ENCODE measurements at regions not wholly inside any gene's neighbourhood (a gene's known extent, or its start where the extent isn't known, plus 50 kb on each side); places are given as distances from the start of the nearest gene placed in this dataset.

DNA sequence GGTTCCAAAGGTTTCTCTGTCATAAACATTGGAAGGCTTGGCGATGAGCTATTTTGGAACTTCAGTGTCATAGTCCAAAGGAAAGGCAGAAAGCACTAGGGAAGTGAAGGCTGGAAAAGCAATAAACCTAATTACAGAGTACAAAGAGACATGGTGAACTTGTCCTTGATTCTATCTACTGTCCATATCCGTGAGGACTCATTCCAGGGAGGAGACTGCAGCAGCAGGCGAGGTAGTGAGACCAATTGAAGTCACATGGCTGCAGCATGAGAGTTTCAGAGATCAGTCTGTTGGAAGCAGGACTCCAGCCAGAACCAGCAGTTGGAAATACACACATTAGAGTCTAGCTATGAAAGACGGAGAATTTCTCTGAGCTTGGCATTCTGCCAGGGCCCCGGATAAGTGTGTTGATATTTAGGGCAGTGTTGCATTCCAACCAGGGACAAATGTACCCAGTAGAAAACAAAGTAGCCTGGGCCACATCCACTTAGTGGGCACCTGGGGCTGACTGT, 54.1 kb upstream of the ARHGAP42 start (continued):
- TF ChIP-seq ZNF747 (CRISPR knock-in tag; IDR thresholded peaks at IDR 0.05; ENCODE audit: borderline replicate concordance) (no peak), ZSCAN29 (CRISPR knock-in tag; conservative IDR thresholded peaks at IDR 0.05) (no peak)

DNA sequence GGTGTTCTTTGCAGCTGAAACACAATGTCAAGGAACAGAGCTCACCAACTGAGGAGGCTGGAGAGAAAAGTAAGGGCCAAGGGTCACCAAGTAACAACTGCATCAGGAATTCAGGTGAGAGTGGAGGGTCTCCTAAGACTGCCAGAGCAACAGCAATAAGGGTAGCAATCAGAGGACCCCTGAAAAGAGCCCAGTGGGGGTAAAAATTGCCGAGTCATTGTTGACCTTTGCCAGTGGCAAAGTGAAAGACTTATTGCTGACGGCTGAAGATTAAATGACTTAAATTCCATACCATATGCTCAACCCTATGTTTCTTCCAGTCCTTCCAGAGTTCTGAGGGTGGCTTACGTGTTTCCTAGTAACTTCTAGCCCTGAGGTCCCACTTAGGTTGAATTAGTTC, 51.9 kb upstream of the ARHGAP42 start:
- Histone ChIP-seq H3K4me1 (ENCODE audit: insufficient read depth, low read length) (peaks cover 19% of the 10 kb centered on the region), H3K27ac (ENCODE audit: extremely low read length, insufficient read depth, low read length) (no peak overlapping the region), H3K9ac (ENCODE audit: insufficient read depth, low read depth, low read length) (no peak overlapping the region), H4K20me1 (ENCODE audit: insufficient read depth, low read length) (no peaks in the 10 kb centered on the region), H2AFZ (ENCODE audit: low read length) (no peak overlapping the region), H3K4me2 (ENCODE audit: low read depth, low read length) (peak overlapping the region; percentile 5; the same call in 1 of the 2 replicates), H3K27me3 (ENCODE audit: control insufficient read depth in 1 of 2, insufficient read depth in 2 of 2, low read length in 2 of 2) (no peaks in the 10 kb centered on the region), H3K36me3 (replicated peaks in 1 of 2; ENCODE audit: control insufficient read depth in 1 of 2, insufficient read depth in 2 of 2, low read length in 2 of 2) (no peaks in the 10 kb centered on the region), H3K79me2 (ENCODE audit: insufficient read depth, low read length) (no peaks in the 10 kb centered on the region), H3K4me3 (replicated peaks in 1 of 3; ENCODE audit: insufficient read depth in 1 of 3, low read depth in 2 of 3, low read length in 3 of 3) (no peak overlapping the region), H3K9me3 (ENCODE audit: low read length) (no peaks in the 10 kb centered on the region)
- 3% methylated on average over 3 of the region's 3 CpGs for WGBS (ENCODE audit: low lambda C conversion rate)
- CTCF ChIA-PET (ENCODE audit: low intra/inter-chr PET ratio, low total read pairs) = no interaction called here
- ATAC-seq (no peak), DNase-seq (ENCODE audit: low spot score) (no peak), FAIRE-seq (no peak)
- in situ Hi-C loops (cut with HindIII; ENCODE audit: extremely low pct_ligation_motif_present, low pct_unique_long_range_greater_than_20kb) (no loop called here), intact Hi-C loops (cut with micrococcal nuclease; ENCODE audit: unreplicated experiment) (no loop called here)
- TF ChIP-seq ZNF75D (CRISPR knock-in tag; IDR thresholded peaks at IDR 0.05; ENCODE audit: borderline replicate concordance) (no peak), REXO4 (CRISPR knock-in tag; IDR thresholded peaks at IDR 0.05; ENCODE audit: borderline replicate concordance) (no peak), POLR2G (IDR thresholded peaks at IDR 0.05; ENCODE audit: low read depth, low read length) (no peak), NFE2L2 (IDR thresholded peaks at IDR 0.05; ENCODE audit: low read length) (peak; percentile 90), MAFK (conservative IDR thresholded peaks at IDR 0.05 in 1 of 2, IDR thresholded peaks at IDR 0.05 in 1 of 2; ENCODE audit: low read length in 2 of 2) (peak; percentile 38 to 53; a peak in 3 of 4 replicates), MAFF (IDR thresholded peaks at IDR 0.05; ENCODE audit: low read depth, low read length) (peak; percentile 27; the same call in 1 of the 2 replicates)
- POLR2A ChIA-PET = no interaction called here
- BruUV-seq (replicated peaks) = no TSS peak

DNA sequence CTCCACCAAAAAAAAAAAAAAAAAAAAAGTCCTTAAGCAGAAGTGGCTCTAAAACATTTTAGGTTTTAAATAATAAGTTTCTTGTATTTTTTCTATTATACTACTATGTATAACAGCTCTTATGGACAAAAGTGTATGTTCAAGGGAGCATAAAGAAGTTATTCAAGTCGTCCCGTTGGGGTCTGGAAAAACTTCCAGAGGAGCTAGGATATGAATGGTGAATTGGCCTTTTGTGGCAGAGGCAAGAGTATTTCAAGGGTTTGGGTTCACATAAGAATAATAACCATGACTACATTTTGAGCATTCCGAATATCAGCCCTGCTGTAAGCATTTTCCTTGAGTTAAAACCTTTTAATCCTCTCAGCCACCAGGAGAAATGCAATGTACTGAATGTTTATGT, 50.6 kb upstream of the ARHGAP42 start:
- H3K36me3 ChIP-seq (replicated peaks in 1 of 2; ENCODE audit: control insufficient read depth in 1 of 2, insufficient read depth in 2 of 2, low read length in 2 of 2) = no peaks in the 10 kb centered on the region
- BruUV-seq (replicated peaks) = no TSS peak
- H3K4me1 ChIP-seq (ENCODE audit: insufficient read depth, low read length) = peaks cover 19% of the 10 kb centered on the region
- H3K27me3 ChIP-seq (ENCODE audit: control insufficient read depth in 1 of 2, insufficient read depth in 2 of 2, low read length in 2 of 2) = no peaks in the 10 kb centered on the region
- no peak overlapping the region for H3K27ac ChIP-seq (ENCODE audit: extremely low read length, insufficient read depth, low read length)
- no peak overlapping the region for H3K9ac ChIP-seq (ENCODE audit: insufficient read depth, low read depth, low read length)
- intact Hi-C loops (cut with micrococcal nuclease; ENCODE audit: unreplicated experiment) = no loop called here
- H2AFZ ChIP-seq (ENCODE audit: low read length) = no peak overlapping the region
- WGBS (ENCODE audit: low lambda C conversion rate) = 2% methylated on average over 3 of the region's 3 CpGs
- POLR2A ChIA-PET = no interaction called here
- ATAC-seq (no peak), DNase-seq (ENCODE audit: low spot score) (no peak), FAIRE-seq (no peak)
- H3K9me3 ChIP-seq (ENCODE audit: low read length) = no peaks in the 10 kb centered on the region
- no peak overlapping the region for H3K4me2 ChIP-seq (ENCODE audit: low read depth, low read length)
- no peaks in the 10 kb centered on the region for H3K79me2 ChIP-seq (ENCODE audit: insufficient read depth, low read length)
- in situ Hi-C loops (cut with HindIII; ENCODE audit: extremely low pct_ligation_motif_present, low pct_unique_long_range_greater_than_20kb) = no loop called here
- no peak overlapping the region for H3K4me3 ChIP-seq (replicated peaks in 1 of 3; ENCODE audit: insufficient read depth in 1 of 3, low read depth in 2 of 3, low read length in 3 of 3)
- no peaks in the 10 kb centered on the region for H4K20me1 ChIP-seq (ENCODE audit: insufficient read depth, low read length)
- CTCF ChIA-PET (ENCODE audit: low intra/inter-chr PET ratio, low total read pairs) = no interaction called here
- TF ChIP-seq MBD4 (IDR thresholded peaks at IDR 0.05; ENCODE audit: borderline replicate concordance, low read length) (no peak), REL (CRISPR knock-in tag; conservative IDR thresholded peaks at IDR 0.05) (no peak), HDAC1 (CRISPR knock-in tag; IDR thresholded peaks at IDR 0.05) (no peak), HOXD1 (CRISPR knock-in tag; IDR thresholded peaks at IDR 0.05) (no peak), ZFX (CRISPR knock-in tag; IDR thresholded peaks at IDR 0.05; ENCODE audit: low read depth) (no peak), CHD2 (IDR thresholded peaks at IDR 0.05; ENCODE audit: low read depth, low read length) (no peak), TBX2 (CRISPR knock-in tag; IDR thresholded peaks at IDR 0.05; ENCODE audit: borderline replicate concordance) (no peak), ZNF230 (CRISPR knock-in tag; IDR thresholded peaks at IDR 0.05) (no peak), PCBP1 (IDR thresholded peaks at IDR 0.05; ENCODE audit: borderline replicate concordance, low read depth, low read length) (no peak), CENPX (CRISPR knock-in tag; IDR thresholded peaks at IDR 0.05) (no peak)
- TF ChIP-seq, protein P1, sequence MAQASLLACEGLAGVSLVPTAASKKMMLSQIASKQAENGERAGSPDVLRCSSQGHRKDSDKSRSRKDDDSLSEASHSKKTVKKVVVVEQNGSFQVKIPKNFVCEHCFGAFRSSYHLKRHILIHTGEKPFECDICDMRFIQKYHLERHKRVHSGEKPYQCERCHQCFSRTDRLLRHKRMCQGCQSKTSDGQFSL (CRISPR knock-in tag; IDR thresholded peaks at IDR 0.05) = no peak
